Endothelial cell of umbilical vein (primary cell): ENCODE measurements at regions not wholly inside any gene's neighbourhood (a gene's known extent, or its start where the extent isn't known, plus 50 kb on each side); places are given as distances from the start of the nearest gene placed in this dataset.
"Not testable (repeated sequence)": the region's sequence is repeated elsewhere in the genome, so short reads cannot be mapped to it uniquely, and the experiment has no call there.

Source experiments
- BruUV-seq: library from RNA; stranded (reverse); fragments of 400-500 nt; replicated peaks from 2 replicates; lab custom pipeline; 2021; lab: Mats Ljungman, UMichigan
- CTCF ChIA-PET: fragments of 300-600, 350-600 bp; sonication (Branson Sonifier 250); formaldehyde crosslinking; loops from one replicate; lab custom pipeline; 2021; ENCODE audit warnings: antibody characterized with exemption, inconsistent platforms; lab: Charles Lee
- POLR2A ChIA-PET: fragments of 300-600, 350-600 bp; sonication (Branson Sonifier 250); formaldehyde crosslinking; loops from one replicate; lab custom pipeline; 2021; ENCODE audit warnings: antibody characterized with exemption, inconsistent platforms; lab: Charles Lee
- DNase-seq: peaks from one replicate; pipeline ENCODE4 v3.0.0-alpha.2; 2011; ENCODE audit warnings: low read depth, low spot score
- FAIRE-seq: peaks from 2 replicates; lab custom pipeline; 2011; peaks lifted over from hg19 to GRCh38; lab: Jason Lieb, UNC
- H2AFZ ChIP-seq: 2 replicates; pipeline ENCODE4 v1.6.0; 2012; ENCODE audit warnings: low read depth, low read length, control low read depth, inconsistent platforms
- H3K27ac ChIP-seq: 2 replicates; pipeline ENCODE4 v1.5.1; 2011; ENCODE audit warnings: low read depth, mild to moderate bottlenecking, control low read depth, low read length, moderate library complexity; ENCODE audit not compliant: insufficient read depth
- H3K27me3 ChIP-seq, 2 experiments: 2 replicates each; pipeline versions ENCODE4 v1.6.0 to v1.6.1; 2011; ENCODE audit warnings: low read length in 2 of 2, mixed read lengths in 1 of 2; ENCODE audit not compliant: control insufficient read depth in 2 of 2, insufficient read depth in 2 of 2
- H3K36me3 ChIP-seq, 2 experiments: 2 replicates in 1 of 2; 3 replicates in 1 of 2; pipeline ENCODE4 v1.5.1; 2011; ENCODE audit warnings: low read length in 2 of 2, mild to moderate bottlenecking in 1 of 2, moderate library complexity in 1 of 2; ENCODE audit not compliant: control insufficient read depth in 2 of 2, insufficient read depth in 2 of 2; ENCODE audit errors: extremely low read depth in 1 of 2
- H3K4me1 ChIP-seq: 3 replicates; pipeline ENCODE4 v1.5.1; 2011; ENCODE audit warnings: mild to moderate bottlenecking, low read length; ENCODE audit not compliant: control insufficient read depth, insufficient read depth; ENCODE audit errors: extremely low read depth
- H3K4me2 ChIP-seq: 2 replicates; pipeline ENCODE4 v1.6.1; 2011; ENCODE audit warnings: low read length, control low read depth, mixed read lengths; ENCODE audit not compliant: insufficient read depth
- H3K4me3 ChIP-seq, 3 experiments: fragments of 200-600 bp in 1 of 3; sonication (generic), shearing (Covaris generic) in 1 of 3; replicated peaks in 1 of 3; 2 replicates each; pipeline ENCODE4 v1.5.1; 2011 to 2016; ENCODE audit warnings: control low read depth in 3 of 3, low read length in 3 of 3, mild to moderate bottlenecking in 2 of 3, inconsistent platforms in 1 of 3, low read depth in 1 of 3, moderate library complexity in 1 of 3; ENCODE audit not compliant: insufficient read depth in 1 of 3
- H3K79me2 ChIP-seq: 2 replicates; pipeline ENCODE4 v1.6.0; 2012; ENCODE audit warnings: low read length, inconsistent platforms; ENCODE audit not compliant: control insufficient read depth, insufficient read depth
- H3K9ac ChIP-seq: replicated peaks from 2 replicates; pipeline ENCODE3; 2011; ENCODE audit warnings: low read length, control low read depth; ENCODE audit not compliant: insufficient read depth; ENCODE audit errors: extremely low read depth
- H3K9me1 ChIP-seq: replicated peaks from 3 replicates; pipeline ENCODE4 v1.6.0; 2011; ENCODE audit warnings: mild to moderate bottlenecking, low read length; ENCODE audit not compliant: control insufficient read depth, insufficient read depth; ENCODE audit errors: extremely low read depth
- H3K9me3 ChIP-seq: replicated peaks from 2 replicates; pipeline ENCODE4 v1.5.1; 2012; ENCODE audit warnings: low read length, inconsistent platforms; ENCODE audit not compliant: control insufficient read depth, insufficient read depth
- H4K20me1 ChIP-seq: replicated peaks from 2 replicates; pipeline ENCODE3; 2011; ENCODE audit warnings: mild to moderate bottlenecking, low read length; ENCODE audit not compliant: control insufficient read depth, insufficient read depth; ENCODE audit errors: extremely low read depth
- MYC ChIP-seq: IDR thresholded peaks from one replicate; pipeline ENCODE4 v1.6.1; 2011; ENCODE audit warnings: mild to moderate bottlenecking, low read depth, low read length
- dilution Hi-C: fragments of 300-500 bp; cut with MboI; formaldehyde crosslinking; loops from one replicate; pipeline ENCODE4 v1.15.0; 2019; ENCODE audit warnings: low sequenced_read_pairs; ENCODE audit not compliant: extremely low pct_ligation_motif_present
- intact Hi-C: fragments of 100-400 bp; cut with micrococcal nuclease; formaldehyde crosslinking; loops from one replicate; pipeline ENCODE4 v1.10.0; 2022
- TF ChIP-seq, protein P1 (sequence below), 2 donors: IDR thresholded peaks; 1 replicate in 1 of 2; 2 replicates in 1 of 2; pipeline ENCODE4 v1.5.1; 2011; ENCODE audit warnings: low read length in 2 of 2, mild to moderate bottlenecking in 2 of 2, moderate library complexity in 2 of 2, control low read depth in 1 of 2, inconsistent platforms in 1 of 2, low read depth in 1 of 2; ENCODE audit not compliant: insufficient read depth in 1 of 2; ENCODE audit errors: extremely low read depth in 1 of 2

DNA sequence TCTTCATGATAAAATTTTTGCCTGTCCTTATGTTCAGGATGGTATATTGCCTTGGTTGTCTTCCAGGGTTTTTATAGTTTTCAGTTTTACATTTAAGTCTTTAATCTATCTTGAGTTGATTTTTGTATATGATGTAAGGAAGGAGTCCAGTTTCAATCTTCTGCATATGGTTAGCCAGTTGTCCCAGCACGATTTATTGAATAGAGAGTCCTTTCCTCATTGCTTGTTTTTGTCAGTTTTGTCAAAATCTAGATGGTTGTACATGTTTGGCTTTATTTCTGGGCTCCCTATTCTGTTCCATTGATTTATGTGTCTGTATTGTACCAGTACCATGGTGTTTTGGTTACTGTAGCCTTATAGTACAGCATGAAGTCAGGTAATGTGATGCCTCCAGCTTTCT, 91.6 kb upstream of the FAM98A start:
- H3K79me2 ChIP-seq, POLR2A ChIA-PET, H4K20me1 ChIP-seq, H3K4me2 ChIP-seq, FAIRE-seq, H3K4me3 ChIP-seq, H3K4me1 ChIP-seq, H3K9me1 ChIP-seq, H3K9me3 ChIP-seq, H2AFZ ChIP-seq, H3K36me3 ChIP-seq, CTCF ChIA-PET, H3K27ac ChIP-seq, H3K9ac ChIP-seq, dilution Hi-C loops, DNase-seq, BruUV-seq, H3K27me3 ChIP-seq, intact Hi-C loops: not testable (repeated sequence)

- FAIRE-seq (no peak), DNase-seq (peak; percentile 38)
- ChIA-PET POLR2A (no interaction called here), CTCF (interaction anchor here (0.9 to 1.4 kb wide), 3 partner anchors 8 to 415 kb away, joined by 3 read pairs; no protein-coding TSS in a partner anchor)
- Histone ChIP-seq H3K79me2 (no peaks in the 10 kb centered on the region), H2AFZ (no peak overlapping the region), H3K4me2 (no peak overlapping the region), H3K9ac (no peak overlapping the region), H3K36me3 (no peaks in the 10 kb centered on the region), H3K4me3 (no peak overlapping the region), H4K20me1 (no peaks in the 10 kb centered on the region), H3K4me1 (no peaks in the 10 kb centered on the region), H3K27me3 (no peaks in the 10 kb centered on the region), H3K9me1 (no peaks in the 10 kb centered on the region), H3K9me3 (no peaks in the 10 kb centered on the region), H3K27ac (no peak overlapping the region)
- intact Hi-C loops (no loop called here), dilution Hi-C loops (no loop called here)
- TF ChIP-seq MYC, result no peak
- TF ChIP-seq, protein P1, sequence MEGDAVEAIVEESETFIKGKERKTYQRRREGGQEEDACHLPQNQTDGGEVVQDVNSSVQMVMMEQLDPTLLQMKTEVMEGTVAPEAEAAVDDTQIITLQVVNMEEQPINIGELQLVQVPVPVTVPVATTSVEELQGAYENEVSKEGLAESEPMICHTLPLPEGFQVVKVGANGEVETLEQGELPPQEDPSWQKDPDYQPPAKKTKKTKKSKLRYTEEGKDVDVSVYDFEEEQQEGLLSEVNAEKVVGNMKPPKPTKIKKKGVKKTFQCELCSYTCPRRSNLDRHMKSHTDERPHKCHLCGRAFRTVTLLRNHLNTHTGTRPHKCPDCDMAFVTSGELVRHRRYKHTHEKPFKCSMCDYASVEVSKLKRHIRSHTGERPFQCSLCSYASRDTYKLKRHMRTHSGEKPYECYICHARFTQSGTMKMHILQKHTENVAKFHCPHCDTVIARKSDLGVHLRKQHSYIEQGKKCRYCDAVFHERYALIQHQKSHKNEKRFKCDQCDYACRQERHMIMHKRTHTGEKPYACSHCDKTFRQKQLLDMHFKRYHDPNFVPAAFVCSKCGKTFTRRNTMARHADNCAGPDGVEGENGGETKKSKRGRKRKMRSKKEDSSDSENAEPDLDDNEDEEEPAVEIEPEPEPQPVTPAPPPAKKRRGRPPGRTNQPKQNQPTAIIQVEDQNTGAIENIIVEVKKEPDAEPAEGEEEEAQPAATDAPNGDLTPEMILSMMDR (IDR thresholded peaks at IDR 0.05; ENCODE audit: extremely low read depth in 1 of 2, insufficient read depth in 1 of 2, low read depth in 1 of 2, low read length in 2 of 2), result peak; percentile 5 to 21
- no TSS peak for BruUV-seq
Observed at GRCh38 chr2:33681364-33681757, 82.3 kb upstream of the FAM98A start.
